ENCODE measurements at regions not wholly inside any gene's neighbourhood (a gene's known extent, or its start where the extent isn't known, plus 50 kb on each side); places are given as distances from the start of the nearest gene placed in this dataset.

DNA sequence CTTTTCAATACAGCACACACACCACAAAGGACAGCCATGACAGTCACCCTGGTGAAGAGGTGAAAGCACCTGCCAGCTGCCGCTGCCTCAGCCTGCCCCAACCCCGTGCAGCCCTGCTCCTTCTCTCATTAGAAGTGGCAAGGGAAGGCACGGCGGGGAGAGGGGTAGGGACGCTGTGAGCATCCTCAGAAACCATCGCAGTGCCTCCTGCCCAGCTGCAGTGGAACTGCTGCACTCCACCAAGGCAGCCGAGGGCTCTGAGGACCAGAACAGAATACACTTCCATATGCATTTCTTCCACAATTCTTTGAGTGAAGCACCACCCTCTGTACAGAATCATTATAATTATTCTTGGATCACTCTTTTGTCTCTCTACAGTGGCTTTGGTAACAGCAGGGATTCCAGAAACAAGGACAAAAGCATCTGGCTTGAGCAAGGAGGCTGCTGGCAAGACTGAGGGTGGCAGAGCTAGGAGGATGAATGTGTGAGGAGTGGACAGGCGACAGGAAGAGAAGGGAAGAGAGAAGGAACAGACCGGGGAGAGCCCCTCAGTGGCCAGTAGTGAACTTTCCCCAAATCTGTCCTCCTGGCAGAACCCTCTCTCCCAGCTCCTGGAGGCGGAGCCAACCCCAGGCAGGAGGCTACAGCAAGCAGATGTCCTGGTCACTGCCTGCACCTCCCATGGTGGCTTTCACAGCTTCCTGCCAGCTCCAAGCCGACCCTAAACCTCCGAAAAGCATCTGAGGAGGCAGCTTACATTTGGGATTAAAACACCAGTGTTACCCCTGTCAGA lies 73.2 kb downstream of the MTNR1A start:
- Histone ChIP-seq H3K79me2 (ENCODE audit: control insufficient read depth, insufficient read depth, low read length, unreplicated experiment) (no peaks in the 10 kb centered on the region), H3K36me3 (ENCODE audit: insufficient read depth, low read length) (no peaks in the 10 kb centered on the region), H3K4me1 (ENCODE audit: control insufficient read depth, insufficient read depth, low read length, unreplicated experiment) (no peaks in the 10 kb centered on the region), H3K27me3 (ENCODE audit: insufficient read depth, low read length) (peaks cover 44% of the 10 kb centered on the region), H3K27ac (ENCODE audit: low read depth, low read length) (no peak overlapping the region), H3K4me3 (ENCODE audit: low read depth, low read length) (no peak overlapping the region), H2AFZ (ENCODE audit: low read length, unreplicated experiment) (no peak overlapping the region)

DNA sequence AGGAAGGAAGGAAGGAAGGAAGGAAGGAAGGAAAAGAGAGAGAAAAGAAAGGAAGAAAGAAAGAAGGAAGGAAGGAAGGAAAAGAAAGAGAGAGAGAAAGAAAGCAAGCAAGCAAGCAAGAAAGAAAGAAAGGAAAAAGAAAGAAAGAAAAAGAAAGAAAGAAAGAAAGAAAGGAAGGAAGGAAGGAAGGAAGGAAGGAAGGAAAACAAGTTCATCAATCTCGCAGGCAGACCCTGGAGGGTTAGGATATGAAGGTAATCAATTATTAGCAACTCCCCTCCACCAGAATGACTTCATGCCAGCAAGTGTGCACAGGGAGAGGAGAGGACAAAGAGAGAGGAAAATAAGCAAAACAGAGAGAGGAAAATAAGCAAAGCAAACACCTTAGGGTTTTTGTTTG lies 80.2 kb downstream of the MTNR1A start:
- Histone ChIP-seq H3K27me3 (ENCODE audit: insufficient read depth, low read length) (peaks cover 37% of the 10 kb centered on the region), H3K4me3 (ENCODE audit: low read depth, low read length) (no peak overlapping the region), H3K36me3 (ENCODE audit: insufficient read depth, low read length) (no peaks in the 10 kb centered on the region), H2AFZ (ENCODE audit: low read length, unreplicated experiment) (no peak overlapping the region), H3K27ac (ENCODE audit: low read depth, low read length) (no peak overlapping the region), H3K4me1 (ENCODE audit: control insufficient read depth, insufficient read depth, low read length, unreplicated experiment) (no peaks in the 10 kb centered on the region), H3K79me2 (ENCODE audit: control insufficient read depth, insufficient read depth, low read length, unreplicated experiment) (no peaks in the 10 kb centered on the region)

GRCh38 chr4:186473933-186474332 lies 81.4 kb downstream of the MTNR1A start:
- Histone ChIP-seq H3K79me2 (ENCODE audit: control insufficient read depth, insufficient read depth, low read length, unreplicated experiment) (no peaks in the 10 kb centered on the region), H3K4me3 (ENCODE audit: low read depth, low read length) (no peak overlapping the region), H3K27me3 (ENCODE audit: insufficient read depth, low read length) (peaks cover 41% of the 10 kb centered on the region), H2AFZ (ENCODE audit: low read length, unreplicated experiment) (no peak overlapping the region), H3K27ac (ENCODE audit: low read depth, low read length) (no peak overlapping the region), H3K4me1 (ENCODE audit: control insufficient read depth, insufficient read depth, low read length, unreplicated experiment) (no peaks in the 10 kb centered on the region), H3K36me3 (ENCODE audit: insufficient read depth, low read length) (no peaks in the 10 kb centered on the region)

- Histone ChIP-seq H3K27ac (ENCODE audit: low read depth, low read length) (no peak overlapping the region), H2AFZ (ENCODE audit: low read length, unreplicated experiment) (no peak overlapping the region), H3K4me1 (ENCODE audit: control insufficient read depth, insufficient read depth, low read length, unreplicated experiment) (no peaks in the 10 kb centered on the region)
Measured at GRCh38 chr4:186472948-186473347, 82.4 kb downstream of the MTNR1A start.

GRCh38 chr4:186471441-186471840 lies 83.9 kb downstream of the MTNR1A start:
- H3K27ac ChIP-seq (ENCODE audit: low read depth, low read length): no peak overlapping the region
- no peak overlapping the region for H3K4me3 ChIP-seq (ENCODE audit: low read depth, low read length)
- H2AFZ ChIP-seq (ENCODE audit: low read length, unreplicated experiment): no peak overlapping the region
- no peaks in the 10 kb centered on the region for H3K4me1 ChIP-seq (ENCODE audit: control insufficient read depth, insufficient read depth, low read length, unreplicated experiment)
- H3K36me3 ChIP-seq (ENCODE audit: insufficient read depth, low read length): no peaks in the 10 kb centered on the region
- H3K27me3 ChIP-seq (ENCODE audit: insufficient read depth, low read length): peaks cover 49% of the 10 kb centered on the region
- no peaks in the 10 kb centered on the region for H3K79me2 ChIP-seq (ENCODE audit: control insufficient read depth, insufficient read depth, low read length, unreplicated experiment)

More at GRCh38 chr4:186472948-186473347, 82.4 kb downstream of the MTNR1A start:
- H3K4me3 ChIP-seq (ENCODE audit: low read depth, low read length): no peak overlapping the region
- H3K36me3 ChIP-seq (ENCODE audit: insufficient read depth, low read length): no peaks in the 10 kb centered on the region
- no peaks in the 10 kb centered on the region for H3K79me2 ChIP-seq (ENCODE audit: control insufficient read depth, insufficient read depth, low read length, unreplicated experiment)
- H3K27me3 ChIP-seq (ENCODE audit: insufficient read depth, low read length): peaks cover 40% of the 10 kb centered on the region

DNA sequence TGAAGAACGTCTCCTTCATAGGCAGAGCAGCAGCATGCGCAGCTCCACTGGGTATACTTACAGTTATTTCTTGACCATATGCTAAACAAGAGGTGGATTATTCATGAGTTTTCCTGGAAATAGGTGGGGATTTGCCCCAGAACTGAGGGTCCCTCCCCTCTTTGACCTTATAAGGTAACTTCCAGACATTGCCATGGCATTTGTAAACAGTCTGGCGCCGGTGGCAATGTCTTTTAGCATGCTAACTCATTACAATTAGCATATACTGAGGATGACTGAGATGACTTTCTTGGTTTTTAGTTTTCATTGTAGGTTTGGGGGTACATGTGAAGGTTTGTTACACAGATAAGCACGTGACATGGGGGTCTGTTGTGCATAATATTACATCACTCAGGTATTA lies 97.3 kb downstream of the MTNR1A start:
- Histone ChIP-seq H3K79me2 (ENCODE audit: control insufficient read depth, insufficient read depth, low read length, unreplicated experiment) (no peaks in the 10 kb centered on the region), H3K4me3 (ENCODE audit: low read depth, low read length) (no peak overlapping the region), H2AFZ (ENCODE audit: low read length, unreplicated experiment) (no peak overlapping the region), H3K27ac (ENCODE audit: low read depth, low read length) (no peak overlapping the region), H3K4me1 (ENCODE audit: control insufficient read depth, insufficient read depth, low read length, unreplicated experiment) (no peaks in the 10 kb centered on the region), H3K36me3 (ENCODE audit: insufficient read depth, low read length) (no peaks in the 10 kb centered on the region), H3K27me3 (ENCODE audit: insufficient read depth, low read length) (peaks cover 60% of the 10 kb centered on the region; the same call in 1 of the 2 replicates)

DNA sequence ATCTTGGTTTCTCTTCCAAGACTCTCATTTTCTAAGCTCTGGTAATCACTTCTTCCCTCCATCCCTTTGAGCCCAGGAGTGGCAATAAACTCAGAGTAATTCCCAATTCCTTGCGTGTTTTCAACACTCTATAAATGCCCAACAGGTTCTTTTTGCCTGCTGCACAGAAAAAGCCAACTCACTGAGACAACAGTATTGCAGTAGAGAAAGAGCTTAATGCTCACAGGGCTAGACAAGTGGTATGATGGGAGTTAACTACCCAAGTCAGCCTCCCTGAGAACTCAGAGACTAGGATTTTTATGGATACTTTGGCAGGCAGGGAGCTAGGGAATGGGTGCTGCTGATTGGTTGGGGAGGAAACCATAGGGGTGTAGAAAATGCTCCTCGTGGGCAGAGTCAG lies 103.4 kb downstream of the MTNR1A start:
- H3K4me1 ChIP-seq (ENCODE audit: control insufficient read depth, insufficient read depth, low read length, unreplicated experiment): no peaks in the 10 kb centered on the region
- H3K4me3 ChIP-seq (ENCODE audit: low read depth, low read length): no peak overlapping the region
- peaks cover 29% of the 10 kb centered on the region for H3K27me3 ChIP-seq (ENCODE audit: insufficient read depth, low read length)
- no peak overlapping the region for H2AFZ ChIP-seq (ENCODE audit: low read length, unreplicated experiment)
- H3K79me2 ChIP-seq (ENCODE audit: control insufficient read depth, insufficient read depth, low read length, unreplicated experiment): no peaks in the 10 kb centered on the region
- no peak overlapping the region for H3K27ac ChIP-seq (ENCODE audit: low read depth, low read length)
- H3K36me3 ChIP-seq (ENCODE audit: insufficient read depth, low read length): no peaks in the 10 kb centered on the region

DNA sequence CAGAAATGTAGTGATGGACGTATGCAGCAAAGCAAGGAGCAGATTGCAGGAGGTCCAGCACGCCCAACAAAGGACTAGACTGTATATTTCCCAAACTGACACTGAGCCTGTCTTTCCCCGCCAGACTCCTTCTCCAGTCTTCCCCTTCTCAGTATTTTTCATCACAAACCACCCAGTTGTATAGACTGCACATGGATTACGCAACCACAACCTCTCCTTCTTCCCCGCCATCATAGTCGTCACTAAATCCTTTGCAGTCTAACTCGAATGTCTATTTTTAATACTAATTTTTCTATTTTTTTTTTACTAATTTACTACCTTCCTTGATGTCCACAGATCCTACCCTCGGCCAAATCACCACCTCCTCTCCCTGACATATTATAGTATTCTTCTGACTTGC lies 105.4 kb downstream of the MTNR1A start:
- Histone ChIP-seq H3K79me2 (ENCODE audit: control insufficient read depth, insufficient read depth, low read length, unreplicated experiment) (no peaks in the 10 kb centered on the region), H3K4me1 (ENCODE audit: control insufficient read depth, insufficient read depth, low read length, unreplicated experiment) (no peaks in the 10 kb centered on the region), H3K4me3 (ENCODE audit: low read depth, low read length) (no peak overlapping the region), H3K27me3 (ENCODE audit: insufficient read depth, low read length) (peaks cover 29% of the 10 kb centered on the region), H3K36me3 (ENCODE audit: insufficient read depth, low read length) (no peaks in the 10 kb centered on the region), H3K27ac (ENCODE audit: low read depth, low read length) (no peak overlapping the region), H2AFZ (ENCODE audit: low read length, unreplicated experiment) (no peak overlapping the region)

- H3K27me3 ChIP-seq (ENCODE audit: insufficient read depth, low read length): peaks cover 38% of the 10 kb centered on the region
- H3K4me3 ChIP-seq (ENCODE audit: low read depth, low read length): no peak overlapping the region
- no peaks in the 10 kb centered on the region for H3K36me3 ChIP-seq (ENCODE audit: insufficient read depth, low read length)
- H3K4me1 ChIP-seq (ENCODE audit: control insufficient read depth, insufficient read depth, low read length, unreplicated experiment): no peaks in the 10 kb centered on the region
- no peak overlapping the region for H2AFZ ChIP-seq (ENCODE audit: low read length, unreplicated experiment)
- H3K79me2 ChIP-seq (ENCODE audit: control insufficient read depth, insufficient read depth, low read length, unreplicated experiment): no peaks in the 10 kb centered on the region
- H3K27ac ChIP-seq (ENCODE audit: low read depth, low read length): no peak overlapping the region
Measured at GRCh38 chr4:186445040-186445439, 110.3 kb downstream of the MTNR1A start.

- H3K79me2 ChIP-seq (ENCODE audit: control insufficient read depth, insufficient read depth, low read length, unreplicated experiment): no peaks in the 10 kb centered on the region
- no peak overlapping the region for H2AFZ ChIP-seq (ENCODE audit: low read length, unreplicated experiment)
- no peaks in the 10 kb centered on the region for H3K36me3 ChIP-seq (ENCODE audit: insufficient read depth, low read length)
- H3K4me3 ChIP-seq (ENCODE audit: low read depth, low read length): no peak overlapping the region
- no peaks in the 10 kb centered on the region for H3K4me1 ChIP-seq (ENCODE audit: control insufficient read depth, insufficient read depth, low read length, unreplicated experiment)
- H3K27me3 ChIP-seq (ENCODE audit: insufficient read depth, low read length): peaks cover 25% of the 10 kb centered on the region
- H3K27ac ChIP-seq (ENCODE audit: low read depth, low read length): no peak overlapping the region
Measured at GRCh38 chr4:186441502-186441901, 113.9 kb downstream of the MTNR1A start.

- Histone ChIP-seq H3K79me2 (ENCODE audit: control insufficient read depth, insufficient read depth, low read length, unreplicated experiment) (no peaks in the 10 kb centered on the region), H3K36me3 (ENCODE audit: insufficient read depth, low read length) (no peaks in the 10 kb centered on the region), H3K27me3 (ENCODE audit: insufficient read depth, low read length) (peaks cover 8% of the 10 kb centered on the region), H3K27ac (ENCODE audit: low read depth, low read length) (no peak overlapping the region), H3K4me1 (ENCODE audit: control insufficient read depth, insufficient read depth, low read length, unreplicated experiment) (no peaks in the 10 kb centered on the region), H2AFZ (ENCODE audit: low read length, unreplicated experiment) (no peak overlapping the region), H3K4me3 (ENCODE audit: low read depth, low read length) (no peak overlapping the region)
Measured at GRCh38 chr4:186428481-186428880, 126.9 kb downstream of the MTNR1A start.
